K562 (cell line): ENCODE measurements at regions not wholly inside any gene's neighbourhood (a gene's known extent, or its start where the extent isn't known, plus 50 kb on each side); places are given as distances from the start of the nearest gene placed in this dataset.

Experiments used
- HDAC2 ChIP-seq: fragments of 450-650 bp; IDR thresholded peaks from 2 replicates; pipeline ENCODE4 v1.6.1; 2016; ENCODE audit warnings: mild to moderate bottlenecking
- HDAC3 ChIP-seq: fragments of 450-650 bp; IDR thresholded peaks from 2 replicates; pipeline ENCODE4 v1.6.1; 2018; ENCODE audit warnings: borderline replicate concordance, mild to moderate bottlenecking, moderate library complexity; ENCODE audit not compliant: partially characterized antibody
- MXI1 ChIP-seq: IDR thresholded peaks from 2 replicates; pipeline ENCODE4 v1.6.1; 2011; ENCODE audit warnings: low read depth, mild to moderate bottlenecking, improper control_type of control experiment, low read length
- SRF ChIP-seq, 2 experiments: fragments of 250-450, 450-650 bp in 1 of 2; sonication (Bioruptor Pico) in 1 of 2; sonication (generic) in 1 of 2; formaldehyde crosslinking; IDR thresholded peaks; 2 replicates each; pipeline versions ENCODE4 v1.5.0 to v1.5.1; 2020 to 2022; ENCODE audit warnings: mild to moderate bottlenecking in 1 of 2, missing genetic modification reagents in 1 of 2

- no peak for TF ChIP-seq SRF (CRISPR knock-in tag; IDR thresholded peaks at IDR 0.05)
- TF ChIP-seq HDAC2, result no peak
- no peak for TF ChIP-seq MXI1
- TF ChIP-seq HDAC3, result no peak
These were observed 141.2 kb downstream of the MN1 start for GRCh38 chr22:27660306-27660705.
